ENCODE measurements at regions not wholly inside any gene's neighbourhood (a gene's known extent, or its start where the extent isn't known, plus 50 kb on each side); places are given as distances from the start of the nearest gene placed in this dataset.

DNA sequence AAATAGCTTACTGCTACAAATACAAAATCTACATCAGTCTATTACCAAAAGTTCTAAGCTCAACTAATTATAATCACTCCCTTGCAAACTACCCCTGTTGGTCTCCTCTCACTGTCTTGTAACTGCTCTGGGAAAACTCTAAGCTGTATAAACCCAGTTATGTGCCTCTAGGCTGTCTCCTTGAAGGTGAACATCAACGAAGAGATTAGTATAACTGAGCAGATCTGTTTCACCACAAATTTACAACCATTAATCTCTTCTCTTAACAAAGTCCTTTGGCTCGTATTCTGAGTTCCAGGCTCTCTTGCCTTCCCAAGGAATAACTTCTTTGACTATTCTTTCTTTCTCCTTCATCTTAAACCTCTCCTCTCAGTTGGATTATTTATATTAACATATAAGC is 84.4 kb upstream of the PRMT6 start:
- DNase-seq (ENCODE audit: low spot score): no peak

DNA sequence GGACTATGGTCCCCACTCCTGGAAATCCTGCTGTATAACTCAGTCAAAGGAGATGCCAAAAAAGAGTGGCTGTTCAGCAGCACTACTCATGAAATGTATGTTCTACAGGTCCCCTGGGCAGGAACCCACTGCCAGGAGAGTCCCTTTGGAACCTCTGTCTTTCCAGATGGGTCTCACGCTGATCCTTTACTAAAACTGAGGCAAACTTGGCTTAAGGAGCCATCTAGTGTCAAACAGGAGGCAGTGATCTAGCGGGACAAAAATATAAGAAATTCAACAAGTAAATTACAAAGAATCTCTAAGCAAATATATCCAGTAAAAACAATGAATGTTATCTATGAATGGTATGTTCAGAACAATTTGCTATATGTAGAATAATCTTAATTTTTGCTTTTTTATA is 80.5 kb upstream of the PRMT6 start:
- no peak for DNase-seq (ENCODE audit: low spot score)

DNA sequence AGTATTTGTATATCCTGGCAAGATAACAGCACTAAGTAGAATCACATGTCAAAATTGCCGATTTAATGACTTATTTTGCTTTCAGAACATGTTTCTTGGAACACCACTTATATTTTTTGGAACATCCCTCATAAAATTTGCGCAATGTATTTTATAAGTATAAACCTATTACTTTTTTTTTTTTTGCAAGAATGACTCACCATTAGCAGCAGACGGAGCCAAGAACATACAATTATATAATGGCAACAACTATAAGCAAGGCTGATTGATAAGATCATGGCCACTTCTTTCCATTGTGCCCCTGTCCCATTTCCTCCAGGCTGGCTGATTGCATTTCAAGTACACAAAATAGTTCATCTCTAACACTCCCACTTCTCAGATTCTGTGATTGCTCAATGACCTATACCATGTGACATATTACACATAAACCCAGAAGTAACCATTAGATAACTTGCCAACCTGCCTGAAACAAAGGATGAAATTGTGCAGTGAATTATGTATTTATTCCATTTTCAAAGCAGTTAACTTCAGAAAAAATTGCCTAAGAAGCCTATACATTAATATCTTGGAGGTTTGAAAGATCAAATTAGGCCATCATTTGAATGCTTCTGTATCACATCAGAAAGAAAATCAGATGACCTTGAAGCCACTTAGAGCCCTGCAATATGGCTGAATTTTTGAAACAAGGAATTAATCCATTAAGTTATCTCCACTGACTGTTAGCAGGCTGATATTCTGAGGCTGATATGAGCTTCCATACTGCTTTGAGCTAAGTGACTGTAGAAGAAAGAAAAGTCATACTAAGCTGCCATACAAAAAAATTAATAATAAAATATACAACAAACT is 77.8 kb upstream of the PRMT6 start:
- no peak for DNase-seq (ENCODE audit: low spot score)

DNA sequence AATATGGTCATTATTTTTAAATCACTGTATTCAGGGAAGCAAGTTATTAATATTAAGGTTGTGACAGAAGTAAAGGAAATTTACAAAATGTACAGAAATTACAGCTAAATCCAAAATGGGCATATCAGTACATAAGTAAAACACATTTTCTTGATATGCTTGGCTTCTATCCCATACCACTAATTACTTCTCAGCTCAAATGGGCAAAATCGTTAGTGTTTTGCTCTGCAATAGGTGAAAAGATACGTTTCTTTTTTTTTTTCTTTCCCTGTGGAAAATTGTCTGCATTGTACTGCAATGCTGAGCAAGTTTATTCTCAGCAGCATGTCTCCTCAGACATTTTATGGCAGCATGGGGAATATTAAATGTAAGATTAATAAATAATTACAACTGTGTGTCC is 77.1 kb upstream of the PRMT6 start:
- no peak for DNase-seq (ENCODE audit: low spot score)

DNA sequence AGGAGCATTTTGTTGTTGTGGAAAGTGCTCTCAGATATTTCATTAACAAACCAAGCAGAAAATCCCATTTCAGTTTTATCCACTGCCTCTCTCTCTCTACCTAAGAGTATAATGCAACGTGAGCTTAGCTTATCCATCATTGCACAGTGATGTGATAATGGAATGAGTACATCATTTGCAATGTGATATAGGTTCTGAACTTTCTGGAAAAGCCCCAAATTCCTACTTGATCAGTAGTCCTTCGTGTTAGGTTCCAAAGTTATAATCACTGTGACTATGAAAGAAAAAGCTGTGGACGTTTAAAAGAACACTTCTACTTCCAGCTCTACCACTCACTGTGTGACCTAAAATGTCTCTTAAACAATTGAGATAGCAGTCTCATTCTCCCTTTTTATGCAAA is 76.4 kb upstream of the PRMT6 start:
- DNase-seq (ENCODE audit: low spot score): no peak

DNA sequence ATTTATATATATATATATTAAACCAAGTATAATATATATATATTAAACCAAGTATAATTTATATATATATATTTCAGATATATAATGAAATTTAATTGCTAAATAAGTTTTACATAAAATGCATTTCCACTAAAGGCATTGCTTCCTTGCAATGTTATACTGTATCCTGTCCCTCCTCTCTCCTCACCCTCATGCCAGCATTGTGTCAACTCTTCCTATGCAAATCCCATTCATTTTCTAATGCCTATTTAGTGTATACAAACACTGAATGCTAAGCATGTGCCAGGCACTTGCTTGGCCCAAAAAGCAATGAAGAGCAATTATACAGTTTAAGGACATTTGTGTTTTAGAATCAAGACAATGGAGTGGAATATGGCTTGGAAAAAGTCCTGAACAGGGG is 71.7 kb upstream of the PRMT6 start:
- no peak for DNase-seq (ENCODE audit: low spot score)

DNA sequence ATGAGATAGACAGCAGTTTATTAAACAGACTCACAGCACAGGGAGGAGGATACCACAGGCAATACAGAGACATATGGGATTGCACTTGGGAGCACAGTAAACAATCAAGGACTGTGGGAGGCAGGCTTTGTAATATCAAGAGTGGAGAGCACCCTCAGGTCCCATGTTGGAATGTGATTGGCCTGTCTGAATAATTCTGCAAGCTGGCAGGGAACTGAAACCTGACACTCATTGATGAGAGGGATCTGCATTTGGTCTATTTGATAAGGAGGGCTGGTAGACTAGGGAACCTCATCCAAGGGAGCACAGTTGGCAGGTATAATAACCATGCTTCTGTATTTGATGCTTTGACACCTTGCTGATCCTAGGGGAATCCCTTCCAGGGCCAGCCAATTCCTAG is 69.9 kb upstream of the PRMT6 start:
- no peak for DNase-seq (ENCODE audit: low spot score)

DNA sequence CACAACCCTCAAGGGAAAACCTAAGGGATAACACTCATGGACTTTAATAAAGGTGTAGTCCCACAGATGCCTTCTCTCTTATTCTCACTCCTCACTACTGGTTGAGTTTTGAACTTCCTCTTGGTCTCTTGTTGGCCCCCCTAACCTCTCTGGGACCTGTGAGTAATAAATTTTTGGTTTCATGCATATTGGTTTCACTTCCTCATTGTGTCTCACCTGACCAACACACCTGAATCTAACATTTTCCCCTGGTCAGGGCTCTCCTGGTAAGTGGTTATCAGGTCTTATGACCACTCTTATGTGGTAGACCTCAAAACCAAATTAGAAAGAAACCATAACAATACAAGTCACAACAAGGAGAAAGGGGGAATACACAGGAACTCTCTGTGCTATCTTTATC is 60.5 kb upstream of the PRMT6 start:
- DNase-seq (ENCODE audit: low spot score): no peak

DNA sequence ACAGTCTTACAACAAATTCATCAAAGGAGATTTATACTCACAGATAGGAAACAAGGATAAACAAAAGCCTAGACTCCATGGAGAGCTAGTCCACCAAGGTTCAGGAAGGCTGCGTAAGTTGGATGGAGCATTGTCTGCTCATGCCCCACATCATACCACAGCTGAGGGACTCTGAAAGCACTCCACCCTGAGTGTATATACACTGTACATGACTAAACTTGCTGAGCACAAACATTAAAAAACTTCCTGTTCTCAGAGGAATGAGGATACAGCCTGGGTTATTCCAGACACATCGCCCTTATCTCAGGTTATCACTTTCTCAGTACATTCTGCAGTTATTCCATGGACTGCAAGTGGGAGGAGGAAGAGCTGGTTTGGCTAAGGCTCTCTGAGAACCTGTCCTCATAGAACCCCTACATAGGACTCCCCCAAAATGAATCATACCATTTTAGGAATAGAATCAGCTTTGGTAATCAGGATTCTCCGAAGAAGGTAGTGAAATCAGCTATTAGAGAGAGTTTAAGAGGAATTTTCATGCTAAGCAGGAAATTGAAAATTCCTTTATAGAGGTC is 58.0 kb upstream of the PRMT6 start:
- DNase-seq (ENCODE audit: low spot score): no peak

DNA sequence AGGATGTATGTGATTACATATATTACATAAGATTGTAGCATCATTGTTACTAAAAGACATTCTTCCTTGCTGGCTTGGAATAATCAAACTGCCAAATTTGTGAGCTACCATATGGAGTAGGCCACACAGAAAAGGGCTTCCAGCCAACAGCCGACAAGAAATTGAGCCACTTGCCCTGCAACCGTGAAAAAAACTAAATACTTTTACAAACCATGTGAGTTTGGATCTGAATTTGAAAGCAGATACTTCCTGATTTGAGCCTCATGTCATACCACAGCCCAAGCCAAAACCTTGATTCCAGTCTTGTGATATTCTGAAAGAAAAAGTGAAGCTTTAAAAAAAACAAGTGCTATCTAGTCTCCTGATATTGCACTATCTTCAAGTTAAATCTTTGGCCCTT is 55.6 kb upstream of the PRMT6 start:
- no peak for DNase-seq (ENCODE audit: low spot score)

DNA sequence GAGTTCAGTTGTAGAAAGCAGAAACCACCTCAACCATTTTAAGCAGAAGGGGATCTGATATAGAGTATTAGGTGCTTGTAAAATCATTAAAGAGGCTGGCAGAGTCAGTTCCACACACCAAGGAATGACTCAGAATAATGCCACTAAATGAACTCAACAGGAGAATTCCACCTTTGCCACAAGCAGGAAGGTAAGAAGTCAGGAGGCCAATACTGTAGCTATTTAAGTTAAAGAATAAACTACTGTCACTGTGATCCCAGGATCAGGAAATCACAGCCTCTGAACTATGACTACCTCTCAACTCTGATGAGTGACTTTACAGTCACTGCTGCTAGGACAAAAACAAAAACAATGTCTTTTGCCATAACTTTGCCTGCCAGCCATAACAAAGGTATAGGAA is 52.5 kb upstream of the PRMT6 start:
- DNase-seq (ENCODE audit: low spot score): no peak

DNA sequence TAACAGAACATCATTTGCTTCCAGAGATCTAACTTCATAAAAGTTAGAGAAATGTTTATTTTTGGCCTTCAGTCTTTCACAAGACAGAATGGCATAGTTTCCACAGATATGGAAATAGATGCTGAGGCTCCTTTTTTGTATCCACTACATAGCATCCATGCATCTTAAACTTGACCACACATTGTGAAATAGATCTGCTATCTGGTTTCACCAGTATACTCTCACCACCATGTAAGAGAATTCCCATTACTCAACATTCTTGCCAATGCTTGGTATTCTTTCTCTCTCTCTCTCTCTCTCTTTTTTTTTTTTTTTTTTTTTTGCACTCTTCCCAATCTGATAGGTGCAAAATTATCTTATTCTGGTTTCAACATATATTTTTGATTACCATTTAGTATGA is 52.1 kb upstream of the PRMT6 start:
- no peak for DNase-seq (ENCODE audit: low spot score)
